HG03521 (cell line): ENCODE measurements at regions not wholly inside any gene's neighbourhood (a gene's known extent, or its start where the extent isn't known, plus 50 kb on each side); places are given as distances from the start of the nearest gene placed in this dataset.

Experiments
- ATAC-seq: cut with Tn5 transposase; IDR thresholded peaks from one replicate; pipeline ENCODE4 v1.9.1; 2021; ENCODE audit warnings: mild to moderate bottlenecking, moderate library complexity; ENCODE audit not compliant: unreplicated experiment

DNA sequence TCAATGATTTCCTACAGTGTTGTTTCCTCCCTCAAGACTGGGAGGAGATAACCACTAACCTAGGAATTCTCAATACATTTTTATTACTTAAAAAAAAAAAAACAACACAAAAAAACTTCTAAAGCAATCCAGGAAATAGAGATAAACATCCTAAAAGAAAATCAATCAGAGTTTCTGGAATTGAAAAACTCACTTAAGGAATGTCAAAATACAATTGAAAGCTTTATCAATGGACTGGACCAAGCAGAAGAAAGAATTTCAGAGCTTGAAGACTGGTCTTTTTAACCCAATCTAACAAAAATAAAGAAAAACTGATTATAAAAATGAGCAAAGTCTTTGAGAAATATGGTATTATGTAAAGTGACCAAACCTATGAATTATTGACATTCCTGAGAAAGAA lies 394.1 kb downstream of the XPNPEP1 start:
- no peak for ATAC-seq

DNA sequence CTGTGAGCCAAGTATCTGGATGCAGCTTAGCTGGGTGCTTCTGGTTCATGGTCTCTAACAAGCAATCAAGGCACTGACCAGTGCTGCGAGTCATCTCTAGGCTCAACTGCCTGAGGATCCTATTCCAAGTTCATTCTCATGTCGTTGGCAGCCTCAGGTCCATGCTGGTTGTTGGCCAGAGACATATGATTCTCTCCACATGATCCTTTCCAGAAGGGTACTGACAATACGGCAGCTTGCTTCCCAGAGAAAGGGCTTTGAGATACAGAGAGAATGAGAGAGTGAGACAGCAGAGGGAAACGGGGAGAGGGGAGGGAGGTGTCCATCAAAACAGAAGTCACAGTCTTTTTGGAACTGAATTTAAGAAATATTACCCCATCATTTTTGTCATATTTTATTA lies 405.6 kb downstream of the XPNPEP1 start:
- no peak for ATAC-seq

DNA sequence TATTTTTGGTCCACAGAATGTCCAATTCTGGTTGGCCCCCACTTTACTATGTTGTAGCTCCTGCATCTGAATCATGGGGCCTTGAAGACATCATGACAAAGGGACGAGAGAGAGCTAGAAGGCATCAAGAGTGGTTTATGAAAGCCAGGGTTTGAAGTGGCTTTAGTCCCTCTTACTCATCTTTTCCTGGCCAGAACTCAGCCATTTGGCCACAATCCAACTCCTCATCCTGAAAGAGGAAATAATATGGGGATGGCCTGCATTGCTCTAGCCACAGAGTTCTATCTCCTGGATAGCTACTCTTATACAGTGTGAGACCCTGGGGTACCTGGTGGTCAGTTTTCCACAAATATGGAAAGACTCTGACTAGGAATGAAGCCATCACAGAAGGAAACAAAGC lies 418.9 kb downstream of the XPNPEP1 start:
- ATAC-seq, result no peak

DNA sequence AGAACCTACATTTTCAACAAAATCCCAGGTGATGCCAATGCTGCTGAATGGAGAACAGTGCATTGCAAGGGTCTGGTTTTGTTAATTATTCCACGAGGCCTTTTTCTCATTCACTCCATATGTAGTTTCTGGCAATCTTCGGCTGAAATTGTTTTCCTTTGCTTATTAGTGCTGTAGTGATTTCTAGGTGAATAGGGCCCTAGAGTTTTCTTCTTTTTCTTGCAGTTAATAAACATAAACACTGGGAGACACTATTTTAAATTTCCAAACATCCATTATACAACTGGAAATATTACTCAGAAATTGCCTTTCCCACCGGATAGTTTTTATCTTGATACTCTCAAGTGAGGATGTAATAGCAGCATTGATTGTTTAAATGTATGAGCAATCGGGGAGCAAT lies 435.6 kb downstream of the XPNPEP1 start:
- ATAC-seq, result no peak

DNA sequence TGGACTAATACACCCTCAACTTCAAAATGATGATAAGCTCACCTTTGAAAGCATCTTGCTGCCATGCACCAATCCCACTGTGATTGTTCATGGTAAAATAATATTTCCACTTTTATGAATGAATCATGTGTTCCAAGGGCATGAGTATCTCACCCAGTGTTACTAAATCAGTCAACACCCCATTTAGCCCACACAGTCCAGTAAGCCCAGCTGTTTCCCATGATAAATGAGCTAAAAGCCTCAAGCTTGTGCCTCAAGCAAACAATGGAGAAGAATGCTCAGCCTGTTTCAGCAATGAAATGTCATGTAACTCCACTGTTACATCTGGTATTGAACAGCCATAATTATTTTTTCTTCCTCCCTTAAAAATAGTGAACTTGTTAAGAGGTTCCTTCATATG lies 442.5 kb downstream of the XPNPEP1 start:
- no peak for ATAC-seq

DNA sequence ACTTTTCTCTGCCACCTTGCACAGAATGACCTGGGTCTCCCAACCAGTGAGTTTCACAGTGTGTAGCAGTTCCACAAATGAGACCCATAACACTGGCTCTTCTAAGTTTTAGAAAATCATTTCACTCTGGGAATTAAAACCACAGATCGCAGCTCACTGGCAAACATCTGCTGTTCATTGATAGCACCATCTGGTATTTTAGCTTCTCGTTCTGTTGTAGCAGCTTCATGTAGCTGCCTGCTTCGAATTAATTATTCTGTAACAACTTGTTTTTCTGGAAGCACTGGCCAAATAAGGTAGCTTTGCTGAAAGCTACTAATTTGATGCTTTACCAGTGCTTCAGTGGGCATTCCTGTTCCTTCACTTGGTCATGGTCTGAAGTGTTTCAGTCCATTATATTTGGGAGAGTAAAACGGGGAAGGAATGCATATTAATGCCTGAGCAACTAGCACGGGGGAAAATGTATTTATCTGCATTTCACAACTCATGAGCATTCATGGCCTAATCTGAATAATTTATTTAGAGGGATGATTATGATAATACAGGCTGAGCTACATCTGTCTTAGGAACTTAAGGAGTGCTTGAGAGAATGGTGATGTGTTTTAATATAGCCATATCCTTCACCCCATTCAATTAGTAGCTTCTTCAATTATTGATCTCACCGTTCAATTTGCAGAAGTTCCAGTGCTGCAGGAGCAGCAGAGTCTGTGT lies 447.4 kb downstream of the XPNPEP1 start:
- no peak for ATAC-seq

DNA sequence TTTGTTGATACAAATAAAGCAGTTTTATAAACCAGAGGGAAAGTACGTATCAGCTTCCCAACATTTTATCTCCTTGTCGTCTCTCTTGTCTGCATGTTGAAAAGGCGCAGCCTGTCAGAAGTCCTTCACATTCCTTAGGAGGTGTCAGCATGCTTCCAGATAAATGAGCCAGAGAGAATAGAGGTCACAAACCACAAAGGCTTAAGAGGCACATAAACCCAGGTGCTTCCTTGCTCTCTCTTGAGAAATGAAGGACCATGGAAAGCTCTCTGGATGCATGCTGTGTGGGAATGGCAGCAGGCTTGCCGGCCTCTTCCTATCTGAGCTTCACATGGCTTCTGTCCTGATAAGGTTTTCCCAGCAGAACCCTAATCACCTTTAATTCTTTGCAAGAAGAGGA lies 448.5 kb downstream of the XPNPEP1 start:
- no peak for ATAC-seq

DNA sequence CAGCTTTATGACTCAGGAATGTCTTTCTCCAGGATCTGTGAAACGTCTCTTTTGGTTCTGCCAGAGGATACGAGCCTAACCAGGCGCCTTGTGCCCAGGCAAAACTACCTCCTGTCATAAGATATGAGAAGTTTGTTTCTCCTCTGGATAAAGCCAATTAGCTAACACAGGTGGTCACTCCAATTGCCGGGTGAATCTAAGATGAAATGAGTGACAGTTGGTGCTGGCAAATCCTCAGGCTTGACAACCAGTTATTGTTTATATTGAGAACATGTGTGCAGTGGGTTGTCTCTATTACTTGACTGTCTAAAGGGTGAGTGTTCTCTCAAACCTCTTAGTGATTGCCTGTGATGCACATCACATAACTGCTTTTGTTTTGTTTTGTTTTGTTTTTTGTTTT lies 449.1 kb downstream of the XPNPEP1 start:
- ATAC-seq, result no peak

DNA sequence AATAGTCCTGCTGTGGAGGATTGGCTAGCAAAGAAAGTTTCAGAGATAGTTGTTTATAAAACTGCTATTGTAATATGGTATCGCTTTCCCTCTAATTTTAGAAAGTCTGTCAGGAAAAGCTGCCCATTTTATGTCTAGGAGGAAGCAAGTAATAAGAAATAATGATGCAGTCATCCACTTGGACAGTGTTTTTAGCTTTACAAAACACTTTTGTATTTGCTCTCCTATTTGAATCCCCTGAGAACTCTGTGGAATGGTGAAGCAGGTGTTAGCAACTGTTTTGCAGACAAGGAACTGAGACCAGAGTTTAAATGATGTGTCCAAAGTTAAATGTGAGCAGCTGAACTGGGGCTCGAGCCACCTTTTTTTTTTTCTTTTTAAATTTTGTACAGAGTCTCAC lies 455.8 kb downstream of the XPNPEP1 start:
- ATAC-seq, result no peak

DNA sequence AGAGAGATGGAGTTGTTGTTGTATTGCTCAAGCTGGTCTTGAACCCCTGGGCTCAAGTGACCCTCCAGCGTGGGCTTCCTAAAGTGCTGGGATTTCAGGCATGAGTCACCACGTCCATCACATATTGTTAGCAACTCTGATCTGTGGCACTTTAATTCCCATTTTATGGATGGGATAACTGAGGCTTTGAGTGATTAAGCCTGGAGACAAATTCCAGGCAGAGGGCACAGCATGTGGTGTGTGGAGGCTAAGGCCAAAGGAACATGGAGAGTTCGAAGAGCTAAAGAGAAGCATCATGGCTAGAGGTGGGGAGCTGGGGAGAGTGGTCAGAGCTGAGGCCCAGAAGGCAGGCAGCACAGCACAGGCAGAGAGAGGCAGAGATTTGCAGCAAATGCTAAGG lies 458.4 kb downstream of the XPNPEP1 start:
- ATAC-seq, result no peak

DNA sequence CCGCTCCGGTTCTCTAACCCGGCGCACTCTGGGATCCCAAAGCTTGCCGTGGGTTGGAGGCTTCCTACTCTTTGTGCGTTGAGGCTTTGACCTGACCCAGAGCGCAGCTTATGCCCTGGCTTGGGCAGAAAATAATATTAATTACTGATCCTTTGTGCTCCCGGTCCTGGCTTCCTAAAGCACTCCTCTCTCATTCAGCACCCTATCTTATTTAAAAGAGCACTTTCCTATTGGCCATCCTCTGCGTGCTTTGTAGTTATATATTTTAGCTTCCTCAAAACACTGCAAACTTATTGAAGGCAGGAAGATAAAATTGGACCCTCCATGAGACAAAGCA lies 466.0 kb downstream of the XPNPEP1 start:
- no peak for ATAC-seq

DNA sequence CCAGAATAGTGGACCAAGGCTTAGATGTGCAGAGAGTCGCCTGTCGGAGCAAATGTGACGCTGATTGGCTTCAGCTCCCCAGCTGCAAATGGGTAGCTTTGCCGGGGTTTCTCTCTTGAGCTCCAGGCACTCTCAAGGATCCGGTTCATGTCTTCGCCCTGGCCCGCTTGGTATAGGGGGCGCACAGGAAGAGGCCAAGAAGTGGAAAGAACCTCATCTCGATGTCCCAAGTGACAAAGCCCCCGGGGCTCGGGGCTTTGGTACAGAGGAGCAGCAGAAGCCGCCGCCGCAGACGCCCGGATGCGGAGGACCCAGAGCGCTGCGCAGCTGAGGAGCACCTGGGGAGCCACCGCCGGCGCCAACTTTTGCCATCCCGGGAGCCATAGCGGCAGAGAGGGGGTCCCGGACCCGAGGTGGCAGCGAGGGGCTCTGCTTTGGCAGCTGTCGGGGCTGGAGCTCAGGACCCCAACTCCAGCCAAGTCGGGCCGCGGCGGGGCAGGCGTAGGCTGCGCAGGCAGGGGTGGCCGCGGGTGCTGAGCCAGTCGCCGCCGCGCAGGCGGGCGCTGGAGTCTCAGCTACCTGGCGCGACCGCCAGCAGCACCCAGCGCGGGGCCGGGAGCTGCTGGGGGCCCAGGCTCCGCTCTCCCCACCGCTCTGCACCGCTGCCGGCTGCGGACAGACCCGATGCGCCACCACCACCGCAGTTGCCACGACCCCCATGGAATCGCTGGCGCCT lies 466.6 kb downstream of the XPNPEP1 start:
- ATAC-seq, result no peak

DNA sequence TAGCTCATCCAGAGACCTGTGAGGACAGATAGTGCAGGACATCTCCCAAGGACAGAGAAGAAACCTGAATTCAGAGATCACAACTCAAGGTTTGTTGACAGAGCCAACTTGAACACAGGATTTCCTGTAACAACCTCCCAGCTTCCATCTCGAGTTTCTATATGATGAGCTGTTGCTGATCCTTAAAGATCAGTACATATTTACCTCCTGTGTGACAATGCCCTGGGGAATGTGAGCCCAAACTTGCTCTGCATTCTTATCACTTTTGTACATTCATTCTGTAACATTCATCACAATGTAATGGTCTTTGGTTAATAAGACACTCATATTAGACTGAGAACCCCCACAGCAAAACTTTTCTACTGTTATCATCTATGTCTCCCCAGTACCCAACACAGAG lies 468.6 kb downstream of the XPNPEP1 start:
- no peak for ATAC-seq

DNA sequence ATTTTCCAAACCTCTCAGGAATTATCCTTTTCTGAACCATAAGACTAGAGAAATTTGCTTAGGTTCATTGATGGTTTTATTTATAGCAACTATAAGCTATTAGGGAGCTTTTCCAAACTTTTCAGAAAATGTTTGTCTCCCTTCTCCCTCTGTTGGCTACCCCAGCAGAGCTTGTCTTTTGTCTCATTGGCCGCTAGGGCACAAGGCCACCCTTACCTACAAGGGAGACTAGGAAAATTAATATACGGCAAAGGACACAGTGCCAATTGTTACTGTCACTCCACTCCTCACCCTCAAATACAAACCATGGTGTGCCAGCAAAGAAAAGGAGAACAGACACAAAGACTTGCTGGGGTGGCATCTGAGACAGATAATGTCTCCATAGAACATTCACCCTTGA lies 471.4 kb downstream of the XPNPEP1 start:
- no peak for ATAC-seq

DNA sequence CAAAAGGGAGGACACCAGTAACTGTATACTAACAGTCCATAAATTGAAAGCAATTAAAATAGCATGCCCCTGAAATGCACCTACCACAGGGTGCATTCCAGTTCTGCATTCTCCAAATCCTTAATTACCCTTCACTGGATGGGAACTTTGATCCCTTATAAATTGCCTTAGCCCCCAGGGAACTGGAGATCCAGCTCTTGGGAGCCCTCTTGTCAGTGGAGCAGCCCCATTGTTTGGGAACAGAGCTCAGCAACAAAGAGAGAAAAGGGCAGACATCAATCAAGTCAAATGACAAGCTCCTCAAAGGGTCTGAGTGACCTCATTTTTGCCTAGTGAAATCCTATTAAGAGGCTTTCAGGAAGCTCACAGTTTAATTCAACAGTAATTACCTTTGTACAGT lies 472.6 kb downstream of the XPNPEP1 start:
- no peak for ATAC-seq

DNA sequence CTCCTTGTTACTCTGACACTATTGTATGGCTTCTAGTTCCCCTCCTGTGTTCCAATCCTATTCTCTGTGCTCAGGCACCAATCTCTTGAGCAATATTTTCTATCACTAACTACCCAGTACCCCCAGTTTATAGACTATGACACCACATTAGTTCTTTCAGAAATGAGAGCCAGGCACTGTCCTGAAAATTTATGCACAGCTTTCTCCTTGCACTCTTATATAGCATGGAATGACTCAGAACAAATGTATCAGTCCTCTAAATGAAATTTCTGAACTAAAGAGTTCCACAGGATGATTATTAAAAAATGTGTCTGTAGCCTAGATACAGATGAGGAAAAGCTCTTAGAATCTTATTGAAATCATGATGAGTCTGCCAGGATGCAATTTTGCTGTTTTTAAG lies 489.9 kb downstream of the XPNPEP1 start:
- ATAC-seq, result no peak

DNA sequence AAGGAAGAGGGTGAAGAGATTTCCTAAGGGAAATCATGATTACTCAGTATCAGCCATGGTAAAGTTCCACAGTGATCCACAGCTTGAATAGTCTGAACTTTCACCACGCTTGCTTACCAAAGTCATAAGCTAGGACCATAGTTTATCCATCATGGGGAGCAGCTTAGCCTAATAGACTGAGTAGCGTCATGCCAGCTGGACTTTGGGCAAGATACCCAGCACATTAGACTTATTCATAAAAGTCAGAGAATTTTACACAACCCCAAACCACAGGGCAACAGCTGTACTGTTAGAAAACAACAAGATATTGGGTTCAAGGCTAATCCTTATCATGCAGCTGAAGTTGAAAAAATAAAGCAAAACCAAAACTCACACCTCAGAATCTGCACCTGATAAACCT lies 491.0 kb downstream of the XPNPEP1 start:
- no peak for ATAC-seq

DNA sequence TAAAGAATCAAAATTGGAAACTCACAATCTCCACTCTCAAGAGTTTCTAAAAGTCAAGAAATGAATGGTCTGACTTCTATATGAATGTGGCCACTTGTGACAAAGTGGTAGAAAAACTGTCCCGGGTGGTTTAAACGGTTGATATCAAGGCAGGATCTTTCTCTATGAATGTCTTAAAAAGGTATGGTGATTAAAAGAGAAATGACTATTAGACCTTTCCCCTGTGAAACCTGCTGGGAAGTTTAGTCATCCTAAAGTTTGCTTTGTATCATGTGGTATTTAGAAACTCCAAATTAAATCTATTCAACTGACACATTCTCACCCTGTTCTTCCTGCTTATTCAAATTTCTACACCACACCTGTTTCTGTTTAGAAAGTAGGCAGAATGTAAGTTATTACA lies 492.5 kb downstream of the XPNPEP1 start:
- ATAC-seq, result no peak

DNA sequence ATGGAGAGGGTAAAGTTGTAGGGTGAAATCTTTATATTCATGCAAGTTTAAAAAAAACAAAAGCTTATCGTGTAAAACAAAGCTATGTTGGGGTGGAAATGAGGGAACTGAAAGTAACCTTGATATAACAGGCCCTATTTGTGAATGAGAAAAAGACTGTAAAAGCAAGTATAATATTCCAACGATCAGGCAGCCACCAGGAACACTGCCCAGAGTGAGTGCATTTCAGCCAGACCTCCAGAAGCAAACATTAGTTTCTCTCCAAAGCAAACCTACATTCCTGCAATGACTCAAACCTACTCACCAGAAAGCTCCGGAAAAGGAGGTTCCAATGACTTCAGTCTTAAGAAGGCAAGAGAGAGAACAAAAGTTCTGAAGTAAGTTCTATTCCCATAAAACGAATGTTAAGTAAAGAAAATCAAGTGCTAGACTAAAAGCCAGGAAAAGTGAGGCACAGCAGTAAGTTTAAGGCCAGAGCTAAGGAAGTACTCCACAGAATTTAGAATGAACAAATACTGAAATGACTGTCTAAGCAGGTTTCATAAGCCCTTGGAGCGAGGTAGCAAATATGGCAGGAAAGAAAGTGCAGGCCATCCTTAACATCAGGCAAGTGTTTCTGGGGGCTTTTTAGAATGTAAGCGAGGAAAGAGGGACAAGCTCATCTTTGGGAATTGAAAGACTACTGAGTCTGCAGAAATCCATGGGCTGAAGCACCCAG lies 493.1 kb downstream of the XPNPEP1 start:
- no peak for ATAC-seq

DNA sequence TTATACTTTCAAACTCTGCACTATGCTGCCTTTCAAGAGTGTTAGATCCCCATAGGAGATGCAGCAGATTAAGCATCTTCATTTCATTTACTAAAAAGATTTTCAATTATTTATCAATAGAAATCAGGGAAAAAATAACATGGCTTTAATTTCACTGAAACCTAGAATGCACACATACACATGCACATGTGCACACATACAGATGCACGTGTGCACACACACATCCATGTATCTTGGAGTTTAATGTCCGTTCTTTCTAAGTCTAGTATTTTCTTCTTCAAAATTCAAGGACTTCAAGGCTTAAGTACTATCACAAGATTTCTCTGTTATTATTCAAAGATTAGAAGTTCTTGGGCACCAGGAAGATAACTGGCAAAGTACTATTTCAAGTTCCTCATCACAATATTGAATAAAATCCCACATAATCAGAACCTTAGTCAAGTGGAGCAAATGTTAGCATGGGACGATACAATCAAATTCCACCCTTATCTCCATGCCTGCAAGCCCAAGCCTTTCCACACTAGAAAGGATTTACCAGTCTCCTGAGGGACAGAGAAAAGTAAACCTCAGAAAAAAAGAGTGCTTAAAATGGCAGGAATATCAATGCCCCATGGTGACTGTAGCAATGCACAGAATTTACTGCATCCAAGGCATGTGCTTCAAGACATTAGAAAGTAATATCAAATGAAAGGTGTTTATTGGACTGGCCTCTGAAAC lies 494.4 kb downstream of the XPNPEP1 start:
- ATAC-seq, result no peak

DNA sequence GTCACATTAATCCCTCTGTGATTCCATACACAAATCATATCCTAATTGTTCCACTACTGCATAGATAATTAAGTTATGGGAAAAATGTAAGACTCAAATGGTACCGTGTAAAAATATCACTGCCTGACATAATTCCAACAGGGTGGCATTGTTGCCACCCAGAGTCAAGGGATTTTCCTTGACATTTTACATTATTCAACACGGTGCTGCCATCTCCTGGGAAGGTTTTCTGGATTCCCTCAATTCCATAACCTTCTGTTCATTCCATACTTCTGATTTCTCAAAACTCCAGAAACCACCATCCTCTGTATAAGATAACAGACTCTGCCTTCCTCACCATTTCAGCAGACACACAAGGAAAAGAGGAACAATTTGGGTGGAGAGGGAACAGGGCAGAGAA lies 495.9 kb downstream of the XPNPEP1 start:
- no peak for ATAC-seq

DNA sequence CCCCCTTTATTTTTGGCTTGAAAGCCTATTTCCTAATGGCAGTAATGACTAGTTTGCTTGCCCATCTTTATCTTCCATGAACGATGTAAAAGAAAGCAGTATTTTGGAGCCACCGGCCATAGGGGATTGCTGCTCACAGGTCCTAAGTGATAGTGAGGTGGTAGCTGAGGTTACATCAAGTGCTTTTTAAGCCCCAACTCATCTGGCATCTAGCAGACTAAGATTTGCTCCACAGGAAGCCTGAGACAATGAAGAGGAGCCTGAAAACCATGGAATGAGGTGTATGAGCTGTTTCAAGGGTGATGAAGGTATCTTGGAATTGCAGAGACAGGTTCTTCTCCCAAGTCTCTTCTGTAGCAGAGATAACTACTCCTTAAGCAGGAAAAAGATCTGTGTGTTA lies 496.3 kb downstream of the XPNPEP1 start:
- no peak for ATAC-seq
